CD14-positive monocyte (primary cell): ENCODE measurements at regions not wholly inside any gene's neighbourhood (a gene's known extent, or its start where the extent isn't known, plus 50 kb on each side); places are given as distances from the start of the nearest gene placed in this dataset.

Experiments
- DNase-seq, 3 donors: peaks; one replicate each; pipeline ENCODE4 v3.0.0-alpha.2; 2011 to 2022
- H2AFZ ChIP-seq: 2 replicates; pipeline ENCODE4 v1.6.0; 2012; ENCODE audit warnings: mild to moderate bottlenecking, low read depth, low read length, inconsistent platforms; ENCODE audit not compliant: insufficient read depth, poor library complexity, severe bottlenecking
- H3K27ac ChIP-seq, 2 donors: 1 replicate in 1 of 2; 2 replicates in 1 of 2; pipeline ENCODE4 v1.5.1; 2012 to 2013; ENCODE audit warnings: low read length in 2 of 2, control low read depth in 1 of 2, inconsistent platforms in 1 of 2, low read depth in 1 of 2, mild to moderate bottlenecking in 1 of 2
- H3K27me3 ChIP-seq, 2 donors: one replicate each; pipeline versions ENCODE4 v1.6.0 to v1.6.1; 2011 to 2013; ENCODE audit warnings: low read length in 2 of 2; ENCODE audit not compliant: control insufficient read depth in 2 of 2, insufficient read depth in 2 of 2
- H3K36me3 ChIP-seq, 2 donors: replicated peaks in 1 of 2; 1 replicate in 1 of 2; 2 replicates in 1 of 2; pipeline versions ENCODE4 v1.5.1 to v1.6.1; 2012 to 2013; ENCODE audit warnings: low read length in 2 of 2, control low read depth in 1 of 2, inconsistent platforms in 1 of 2, mild to moderate bottlenecking in 1 of 2; ENCODE audit not compliant: insufficient read depth in 2 of 2, control insufficient read depth in 1 of 2
- H3K4me1 ChIP-seq, 2 donors: 1 replicate in 1 of 2; 2 replicates in 1 of 2; pipeline versions ENCODE4 v1.5.1 to v1.6.1; 2012 to 2013; ENCODE audit warnings: low read length in 2 of 2, control low read depth in 1 of 2, inconsistent platforms in 1 of 2, mild to moderate bottlenecking in 1 of 2, moderate library complexity in 1 of 2; ENCODE audit not compliant: insufficient read depth in 2 of 2, control insufficient read depth in 1 of 2
- H3K4me2 ChIP-seq: replicated peaks from 2 replicates; pipeline ENCODE3; 2012; ENCODE audit warnings: low read length, moderate library complexity, mild to moderate bottlenecking; ENCODE audit not compliant: poor library complexity, severe bottlenecking; ENCODE audit errors: extremely low read depth
- H3K4me3 ChIP-seq, 3 experiments: fragments of 200-600 bp in 1 of 3; sonication (generic) in 1 of 3; replicated peaks in 1 of 3; 1 replicate in 2 of 3; 2 replicates in 1 of 3; pipeline ENCODE4 v1.5.1; 2011 to 2013; ENCODE audit warnings: low read length in 3 of 3, mild to moderate bottlenecking in 3 of 3, control low read depth in 2 of 3, low read depth in 2 of 3, inconsistent platforms in 1 of 3, moderate library complexity in 1 of 3
- H3K79me2 ChIP-seq: 2 replicates; pipeline ENCODE4 v1.6.0; 2012; ENCODE audit warnings: mild to moderate bottlenecking, control low read depth, inconsistent platforms, low read length, moderate library complexity; ENCODE audit not compliant: insufficient read depth
- H3K9ac ChIP-seq: 2 replicates; pipeline ENCODE4 v1.6.0; 2017; ENCODE audit warnings: low read length, mild to moderate bottlenecking; ENCODE audit not compliant: insufficient read depth, poor library complexity, severe bottlenecking
- H3K9me3 ChIP-seq, 2 donors: replicated peaks in 1 of 2; 1 replicate in 1 of 2; 2 replicates in 1 of 2; pipeline versions ENCODE4 v1.5.1 to v1.6.1; 2012 to 2013; ENCODE audit warnings: low read length in 2 of 2, control low read depth in 1 of 2; ENCODE audit not compliant: control insufficient read depth in 1 of 2, insufficient read depth in 1 of 2
- H4K20me1 ChIP-seq: 2 replicates; pipeline ENCODE4 v1.6.0; 2012; ENCODE audit warnings: mild to moderate bottlenecking, low read length, control low read depth, moderate library complexity; ENCODE audit not compliant: insufficient read depth
- H3K27ac Mint-ChIP-seq, 7 donors: one replicate each; pipeline ENCODE4 v1.8.0; 2020; ENCODE audit warnings: mild to moderate bottlenecking in 7 of 7, mixed read lengths in 7 of 7, moderate library complexity in 6 of 7, inconsistent platforms in 2 of 7
- H3K27me3 Mint-ChIP-seq, 3 donors: one replicate each; pipeline ENCODE4 v1.8.0; 2021 to 2022; ENCODE audit warnings: low read depth in 3 of 3, mild to moderate bottlenecking in 3 of 3, mixed read lengths in 3 of 3, moderate library complexity in 3 of 3, inconsistent platforms in 1 of 3
- H3K36me3 Mint-ChIP-seq, 2 donors: one replicate each; pipeline ENCODE4 v1.8.0; 2020; ENCODE audit warnings: mixed read lengths in 2 of 2, inconsistent platforms in 1 of 2, mild to moderate bottlenecking in 1 of 2
- H3K4me1 Mint-ChIP-seq: one replicate; pipeline ENCODE4 v1.8.0; 2020; ENCODE audit warnings: mild to moderate bottlenecking, mixed read lengths
- H3K4me3 Mint-ChIP-seq, 2 donors: one replicate each; pipeline ENCODE4 v1.8.0; 2020; ENCODE audit warnings: mild to moderate bottlenecking in 2 of 2, mixed read lengths in 2 of 2, moderate library complexity in 1 of 2
- H3K9me3 Mint-ChIP-seq, 7 donors: one replicate each; pipeline ENCODE4 v1.8.0; 2020 to 2022; ENCODE audit warnings: mixed read lengths in 7 of 7, mild to moderate bottlenecking in 6 of 7, moderate library complexity in 6 of 7, inconsistent platforms in 2 of 7
- CTCF ChIP-seq: fragments of 200-600 bp; IDR thresholded peaks from one replicate; pipeline ENCODE4 v1.8.0; 2022; ENCODE audit warnings: antibody characterized with exemption, mild to moderate bottlenecking
- WGBS: methylation state at CpG from one replicate; pipeline ENCODE4 v1.1.5; 2013; ENCODE audit warnings: missing lambda C conversion rate; ENCODE audit not compliant: insufficient coverage; 5-methylcytosine and 5-hydroxymethylcytosine counted together
- intact Hi-C, 2 donors: fragments of 100-400 bp; cut with micrococcal nuclease; formaldehyde crosslinking; loops; one replicate each; pipeline versions ENCODE4 v1.15.0 to v1.15.1; 2023

GRCh38 chr4:171397175-171397574 lies 416.0 kb upstream of the GALNTL6 start:
- DNase-seq = no peak
- Mint-ChIP-seq H3K27me3 (no peaks in the 10 kb centered on the region), H3K9me3 (peaks cover 6 to 22% (median 14%) of the 10 kb centered on the region in 7 donors), H3K4me3 (no peak overlapping the region), H3K36me3 (no peaks in the 10 kb centered on the region), H3K27ac (no peak overlapping the region), H3K4me1 (no peaks in the 10 kb centered on the region)
- no peaks in the 10 kb centered on the region for H3K36me3 ChIP-seq
- H3K4me3 ChIP-seq = no peak overlapping the region
- WGBS = no CpG with 5 or more reads among the region's 6 CpGs
- no peak overlapping the region for H3K4me2 ChIP-seq
- H3K79me2 ChIP-seq = no peaks in the 10 kb centered on the region
- H3K9ac ChIP-seq = no peak overlapping the region
- H2AFZ ChIP-seq = no peak overlapping the region
- no peak for TF ChIP-seq CTCF
- H3K9me3 ChIP-seq = peaks cover 3 to 12% of the 10 kb centered on the region in 2 donors
- intact Hi-C loops = no loop called here
- no peaks in the 10 kb centered on the region for H3K27me3 ChIP-seq
- no peaks in the 10 kb centered on the region for H4K20me1 ChIP-seq
- H3K27ac ChIP-seq = no peak overlapping the region
- H3K4me1 ChIP-seq = no peaks in the 10 kb centered on the region

- no peak for TF ChIP-seq CTCF
- Mint-ChIP-seq H3K36me3 (no peaks in the 10 kb centered on the region), H3K27me3 (no peaks in the 10 kb centered on the region), H3K27ac (no peak overlapping the region), H3K4me3 (no peak overlapping the region), H3K9me3 (peaks cover 9 to 23% (median 10%) of the 10 kb centered on the region in 7 donors), H3K4me1 (no peaks in the 10 kb centered on the region)
- Histone ChIP-seq H3K4me2 (no peak overlapping the region), H2AFZ (no peak overlapping the region), H3K79me2 (no peaks in the 10 kb centered on the region), H3K4me3 (no peak overlapping the region), H3K27me3 (no peaks in the 10 kb centered on the region), H3K9me3 (peaks cover 11 to 15% of the 10 kb centered on the region in 2 donors), H4K20me1 (no peaks in the 10 kb centered on the region), H3K36me3 (no peaks in the 10 kb centered on the region), H3K9ac (no peak overlapping the region), H3K27ac (no peak overlapping the region), H3K4me1 (no peaks in the 10 kb centered on the region)
- DNase-seq = no peak
- intact Hi-C loops = no loop called here
- WGBS = no CpG with 5 or more reads among the region's 3 CpGs
Measured at GRCh38 chr4:171390626-171391025, 422.6 kb upstream of the GALNTL6 start.
